Esophagus muscularis mucosa (tissue), 4 donors: ENCODE measurements at regions not wholly inside any gene's neighbourhood (a gene's known extent, or its start where the extent isn't known, plus 50 kb on each side); places are given as distances from the start of the nearest gene placed in this dataset.

Experiments
- DNase-seq: peaks from one replicate; pipeline ENCODE4 v3.0.0-alpha.2; 2017; ENCODE audit errors: extremely low spot score
- H3K27ac ChIP-seq, 4 donors: fragments of 200-600 bp; sonication (generic); replicated peaks in 1 of 4; 1 replicate in 3 of 4; 2 replicates in 1 of 4; pipeline ENCODE4 v1.5.1; 2016 to 2019; ENCODE audit warnings: mild to moderate bottlenecking in 1 of 4
- H3K27me3 ChIP-seq, 4 donors: fragments of 200-600 bp; sonication (generic); one replicate each; pipeline versions ENCODE4 v1.5.1 to v1.6.0; 2016 to 2019
- H3K36me3 ChIP-seq, 4 donors: fragments of 200-600 bp; sonication (generic); one replicate each; pipeline ENCODE4 v1.5.1; 2016 to 2019
- H3K4me1 ChIP-seq, 4 donors: fragments of 200-600 bp; sonication (generic); one replicate each; pipeline ENCODE4 v1.5.1; 2016 to 2019
- H3K4me3 ChIP-seq, 4 donors: fragments of 200-600 bp; sonication (generic); 1 replicate in 2 of 4; 2 replicates in 2 of 4; pipeline ENCODE4 v1.5.1; 2016 to 2019; ENCODE audit warnings: mild to moderate bottlenecking in 4 of 4, moderate library complexity in 1 of 4
- H3K9me3 ChIP-seq, 4 donors: fragments of 200-600 bp; sonication (generic); 1 replicate in 3 of 4; 2 replicates in 1 of 4; pipeline ENCODE4 v1.5.1; 2016 to 2019
- EP300 ChIP-seq: sonication (generic); formaldehyde crosslinking; IDR thresholded peaks from one replicate; pipeline ENCODE4 v1.6.1; 2017; ENCODE audit warnings: antibody characterized with exemption
- POLR2A ChIP-seq: fragments of 450-650 bp; IDR thresholded peaks from one replicate; pipeline ENCODE4 v1.6.1; 2017; ENCODE audit warnings: antibody characterized with exemption, moderate library complexity, mild to moderate bottlenecking, low read depth
- POLR2AphosphoS5 ChIP-seq, 2 donors: sonication (generic); formaldehyde crosslinking; IDR thresholded peaks; one replicate each; pipeline ENCODE4 v1.6.1; 2017; ENCODE audit warnings: antibody characterized with exemption in 2 of 2
- WGBS: methylation state at CpG from one replicate; pipeline ENCODE4 v1.1.5; 2018; 5-methylcytosine and 5-hydroxymethylcytosine counted together
- intact Hi-C: fragments of 100-400 bp; cut with DNase I; formaldehyde crosslinking; loops from one replicate; pipeline ENCODE4 v1.15.1; 2023
- TF ChIP-seq, protein P1 (sequence below), 3 experiments: fragments of 200-600 bp in 2 of 3; fragments of 450-650 bp in 1 of 3; sonication (generic) in 2 of 3; IDR thresholded peaks; one replicate each; pipeline ENCODE4 v1.5.1; 2017 to 2019; ENCODE audit warnings: antibody characterized with exemption in 3 of 3, mild to moderate bottlenecking in 2 of 3, moderate library complexity in 1 of 3

DNA sequence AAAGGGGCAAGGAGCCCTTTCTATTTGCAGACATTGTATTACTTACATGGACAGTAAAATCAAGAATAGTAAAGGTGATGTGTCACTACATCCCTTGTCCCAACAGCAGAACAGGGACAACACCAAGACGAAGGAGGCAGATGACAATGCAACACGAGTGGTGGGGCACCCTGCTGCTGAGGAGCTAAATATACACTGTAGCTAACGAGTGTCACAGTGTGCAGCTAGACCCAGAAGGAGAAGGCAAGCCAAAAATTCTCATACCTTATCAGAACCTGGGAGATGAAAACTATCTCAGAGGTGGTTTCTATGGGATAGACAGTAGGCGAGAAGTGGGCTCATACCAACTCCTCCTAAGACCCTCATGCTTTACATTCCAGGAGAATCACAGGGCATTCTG is 518.4 kb upstream of the LRRTM1 start:
- Histone ChIP-seq H3K27ac (no peak overlapping the region), H3K4me3 (no peak overlapping the region), H3K27me3 (no peaks in the 10 kb centered on the region), H3K4me1 (no peaks in the 10 kb centered on the region), H3K36me3 (no peaks in the 10 kb centered on the region), H3K9me3 (peaks cover 0 to 9% (median 0%) of the 10 kb centered on the region in 4 donors)
- 85% methylated on average over 4 of the region's 4 CpGs for WGBS
- no peak for DNase-seq
- intact Hi-C loops: no loop called here
- TF ChIP-seq, protein P1, sequence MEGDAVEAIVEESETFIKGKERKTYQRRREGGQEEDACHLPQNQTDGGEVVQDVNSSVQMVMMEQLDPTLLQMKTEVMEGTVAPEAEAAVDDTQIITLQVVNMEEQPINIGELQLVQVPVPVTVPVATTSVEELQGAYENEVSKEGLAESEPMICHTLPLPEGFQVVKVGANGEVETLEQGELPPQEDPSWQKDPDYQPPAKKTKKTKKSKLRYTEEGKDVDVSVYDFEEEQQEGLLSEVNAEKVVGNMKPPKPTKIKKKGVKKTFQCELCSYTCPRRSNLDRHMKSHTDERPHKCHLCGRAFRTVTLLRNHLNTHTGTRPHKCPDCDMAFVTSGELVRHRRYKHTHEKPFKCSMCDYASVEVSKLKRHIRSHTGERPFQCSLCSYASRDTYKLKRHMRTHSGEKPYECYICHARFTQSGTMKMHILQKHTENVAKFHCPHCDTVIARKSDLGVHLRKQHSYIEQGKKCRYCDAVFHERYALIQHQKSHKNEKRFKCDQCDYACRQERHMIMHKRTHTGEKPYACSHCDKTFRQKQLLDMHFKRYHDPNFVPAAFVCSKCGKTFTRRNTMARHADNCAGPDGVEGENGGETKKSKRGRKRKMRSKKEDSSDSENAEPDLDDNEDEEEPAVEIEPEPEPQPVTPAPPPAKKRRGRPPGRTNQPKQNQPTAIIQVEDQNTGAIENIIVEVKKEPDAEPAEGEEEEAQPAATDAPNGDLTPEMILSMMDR (IDR thresholded peaks at IDR 0.05): no peak
- TF ChIP-seq POLR2A: no peak
- no peak for TF ChIP-seq POLR2AphosphoS5 (IDR thresholded peaks at IDR 0.05)
- no peak for TF ChIP-seq EP300

DNA sequence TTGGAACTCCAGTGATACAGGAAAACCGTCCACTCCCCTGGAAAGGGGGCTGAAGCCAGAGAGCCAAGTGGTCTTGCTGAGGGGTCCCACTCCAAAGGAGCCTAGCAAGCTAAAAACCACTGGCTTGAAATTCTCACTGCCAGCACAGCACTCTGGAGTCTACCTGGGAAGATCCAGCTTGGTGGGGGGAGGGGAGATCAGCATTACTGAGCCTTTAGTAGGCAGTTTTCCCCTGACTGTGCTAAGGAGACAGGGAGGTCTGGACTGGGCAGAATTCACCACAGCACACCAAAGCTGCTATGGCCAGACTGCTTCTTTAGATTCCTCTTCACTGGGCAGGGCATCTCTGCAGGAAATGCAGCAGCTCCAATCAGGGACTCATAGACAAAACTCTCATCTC is 510.7 kb upstream of the LRRTM1 start:
- Histone ChIP-seq H3K9me3 (peaks cover 0 to 8% (median 2%) of the 10 kb centered on the region in 4 donors), H3K36me3 (no peaks in the 10 kb centered on the region), H3K4me3 (no peak overlapping the region), H3K27ac (no peak overlapping the region), H3K27me3 (no peaks in the 10 kb centered on the region), H3K4me1 (no peaks in the 10 kb centered on the region)
- 73% methylated on average over 1 of the region's 1 CpG for WGBS
- intact Hi-C loops: no loop called here
- no peak for TF ChIP-seq POLR2A
- TF ChIP-seq POLR2AphosphoS5 (IDR thresholded peaks at IDR 0.05): no peak
- TF ChIP-seq EP300: no peak
- TF ChIP-seq, protein P1 (IDR thresholded peaks at IDR 0.05): no peak
- no peak for DNase-seq

DNA sequence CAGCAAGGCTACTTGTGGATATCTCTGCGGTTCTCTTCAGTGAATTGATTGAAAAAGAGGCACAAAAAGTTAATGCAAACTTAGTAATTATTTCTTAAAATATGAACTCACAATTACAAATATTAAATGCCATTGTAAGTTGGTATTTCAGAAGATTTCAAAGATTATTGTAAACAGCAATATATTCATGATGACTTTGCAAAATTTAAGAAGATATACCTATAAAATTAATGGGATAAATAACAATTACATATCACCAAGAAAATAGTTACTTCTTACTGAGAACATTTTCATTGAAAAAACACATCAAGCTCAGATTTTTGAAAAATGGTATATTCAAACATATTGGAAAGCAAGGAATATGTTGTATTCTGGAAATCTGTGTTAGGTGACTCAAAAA is 482.0 kb upstream of the LRRTM1 start:
- 75% methylated on average over 1 of the region's 1 CpG for WGBS
- intact Hi-C loops: no loop called here
- Histone ChIP-seq H3K27me3 (no peaks in the 10 kb centered on the region), H3K4me1 (no peaks in the 10 kb centered on the region), H3K9me3 (peaks cover 0 to 9% (median 2%) of the 10 kb centered on the region in 4 donors), H3K27ac (no peak overlapping the region), H3K36me3 (no peaks in the 10 kb centered on the region), H3K4me3 (no peak overlapping the region)
- no peak for DNase-seq
- TF ChIP-seq POLR2A (no peak), POLR2AphosphoS5 (IDR thresholded peaks at IDR 0.05) (no peak), EP300 (no peak)
- TF ChIP-seq, protein P1 (IDR thresholded peaks at IDR 0.05): no peak

DNA sequence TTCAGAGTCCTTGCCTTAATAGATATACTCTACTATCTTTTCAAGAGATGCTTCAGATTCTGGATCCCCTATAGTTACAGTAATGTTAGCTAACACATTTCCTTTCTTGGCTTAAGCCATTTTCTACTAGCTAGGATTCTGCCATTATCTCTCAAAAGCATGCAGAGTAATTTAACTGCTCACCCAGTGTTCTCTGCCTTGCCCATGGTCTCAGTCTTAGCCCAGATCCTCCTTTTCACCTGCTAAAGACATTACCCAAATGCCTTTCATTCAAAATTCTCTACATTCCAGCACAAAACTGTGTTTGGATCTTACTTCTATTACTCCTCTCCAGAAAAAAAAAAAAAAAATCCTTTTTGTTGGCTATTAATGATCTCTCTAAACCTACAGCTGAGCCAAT is 474.2 kb upstream of the LRRTM1 start:
- Histone ChIP-seq H3K27me3 (no peaks in the 10 kb centered on the region), H3K9me3 (peaks cover 0 to 9% (median 2%) of the 10 kb centered on the region in 4 donors), H3K27ac (no peak overlapping the region), H3K36me3 (no peaks in the 10 kb centered on the region), H3K4me3 (no peak overlapping the region), H3K4me1 (no peaks in the 10 kb centered on the region)
- DNase-seq: no peak
- TF ChIP-seq POLR2A (no peak), EP300 (no peak), POLR2AphosphoS5 (IDR thresholded peaks at IDR 0.05) (no peak)
- TF ChIP-seq, protein P1 (IDR thresholded peaks at IDR 0.05): no peak
- intact Hi-C loops: no loop called here

GRCh38 chr2:80748592-80748991 is 444.0 kb upstream of the LRRTM1 start:
- no peaks in the 10 kb centered on the region for H3K27me3 ChIP-seq
- no peaks in the 10 kb centered on the region for H3K9me3 ChIP-seq
- intact Hi-C loops: no loop called here
- H3K27ac ChIP-seq: no peak overlapping the region
- no peak overlapping the region for H3K4me3 ChIP-seq
- peaks cover 0 to 17% (median 12%) of the 10 kb centered on the region in 4 donors for H3K4me1 ChIP-seq
- TF ChIP-seq, protein P1 (IDR thresholded peaks at IDR 0.05): no peak
- TF ChIP-seq POLR2A (no peak), EP300 (no peak)
- no peaks in the 10 kb centered on the region for H3K36me3 ChIP-seq
- DNase-seq: no peak
